ENCODE measurements at regions not wholly inside any gene's neighbourhood (a gene's known extent, or its start where the extent isn't known, plus 50 kb on each side); places are given as distances from the start of the nearest gene placed in this dataset.
"Not testable (repeated sequence)": the region's sequence is repeated elsewhere in the genome, so short reads cannot be mapped to it uniquely, and the experiment has no call there.

DNA sequence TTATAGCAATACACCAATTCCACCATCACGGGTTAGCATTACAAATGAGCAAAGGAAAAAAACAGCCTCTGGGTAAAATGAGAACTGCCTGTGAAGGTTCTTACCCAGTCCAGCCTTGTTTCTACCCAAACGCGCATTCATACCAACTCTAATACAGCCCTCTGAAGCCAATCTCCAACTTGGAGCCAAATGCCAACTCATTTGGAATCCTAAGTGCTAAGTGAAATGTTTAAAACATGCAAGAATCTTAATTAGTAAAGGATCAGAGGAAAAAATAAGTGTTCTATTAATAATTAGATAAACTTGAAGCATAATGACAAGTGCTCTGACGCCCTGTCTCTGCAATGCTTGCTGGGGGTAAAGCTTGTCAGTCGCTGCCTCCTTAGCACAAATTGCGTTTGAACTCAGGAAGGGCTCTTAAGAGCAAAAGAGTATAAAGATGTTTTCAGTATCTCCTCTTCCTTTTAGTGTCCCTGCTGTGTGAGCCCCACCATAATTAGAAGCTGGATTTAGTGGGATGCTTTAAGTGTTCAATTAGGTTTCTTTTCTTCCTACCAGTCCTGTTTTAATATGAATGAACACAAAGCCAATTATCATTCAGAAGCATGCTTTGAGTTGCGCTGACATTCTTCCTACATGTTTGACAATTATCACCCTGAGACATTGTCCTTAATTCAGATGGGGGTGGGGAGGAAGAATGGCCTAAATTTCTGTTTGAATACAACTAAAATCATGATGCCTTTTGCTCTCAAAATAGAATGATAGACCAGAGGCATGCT lies 537.6 kb downstream of the DTWD2 start:
- no peak for DNase-seq
- Mint-ChIP-seq H3K9me3 (no peaks in the 10 kb centered on the region), H3K27me3 (no peaks in the 10 kb centered on the region), H3K4me3 (no peak overlapping the region), H3K36me3 (ENCODE audit: low read depth) (no peaks in the 10 kb centered on the region), H3K27ac (no peak overlapping the region), H3K4me1 (no peaks in the 10 kb centered on the region)
- POLR2A ChIA-PET, result no interaction called here
- CTCF ChIA-PET, result no interaction called here

- no peak overlapping the region for H3K27ac Mint-ChIP-seq
- DNase-seq, result no peak
- no peaks in the 10 kb centered on the region for H3K9me3 Mint-ChIP-seq
- no peaks in the 10 kb centered on the region for H3K36me3 Mint-ChIP-seq (ENCODE audit: low read depth)
- H3K4me3 Mint-ChIP-seq, result no peak overlapping the region
- H3K27me3 Mint-ChIP-seq, result no peaks in the 10 kb centered on the region
- H3K4me1 Mint-ChIP-seq, result no peaks in the 10 kb centered on the region
- POLR2A ChIA-PET, result no interaction called here
- CTCF ChIA-PET, result no interaction called here
Observed at GRCh38 chr5:118447350-118447749, 541.0 kb downstream of the DTWD2 start.

- H3K27ac Mint-ChIP-seq, result no peak overlapping the region
- DNase-seq, result no peak
- H3K36me3 Mint-ChIP-seq (ENCODE audit: low read depth), result no peaks in the 10 kb centered on the region
- H3K4me1 Mint-ChIP-seq, result no peaks in the 10 kb centered on the region
- ChIA-PET POLR2A (no interaction called here), CTCF (no interaction called here)
- H3K4me3 Mint-ChIP-seq, result no peak overlapping the region
- no peaks in the 10 kb centered on the region for H3K27me3 Mint-ChIP-seq
- no peaks in the 10 kb centered on the region for H3K9me3 Mint-ChIP-seq
Observed at GRCh38 chr5:118441956-118442355, 546.4 kb downstream of the DTWD2 start.

DNA sequence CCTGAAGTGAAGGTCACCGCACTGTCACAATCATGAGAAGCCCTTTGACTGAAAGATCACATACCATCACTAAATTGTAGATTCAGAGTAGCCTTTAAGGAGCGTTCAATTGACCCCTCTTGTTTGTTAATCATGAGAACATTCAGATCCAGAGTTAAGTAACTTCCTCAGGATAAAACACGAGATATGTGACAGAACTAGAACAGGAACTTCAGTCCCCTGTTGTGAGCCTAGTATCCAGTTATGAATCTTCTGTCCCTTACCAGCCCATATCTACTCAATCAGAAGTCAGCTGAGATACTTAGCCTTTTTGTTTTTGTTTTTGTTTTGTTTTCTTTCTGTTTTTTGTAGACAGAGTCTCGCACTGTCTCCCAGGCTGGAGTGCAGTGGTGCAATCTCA lies 547.3 kb downstream of the DTWD2 start:
- H3K4me3 Mint-ChIP-seq, result no peak overlapping the region
- no peaks in the 10 kb centered on the region for H3K4me1 Mint-ChIP-seq
- DNase-seq, result no peak
- no peaks in the 10 kb centered on the region for H3K27me3 Mint-ChIP-seq
- H3K9me3 Mint-ChIP-seq, result no peaks in the 10 kb centered on the region
- H3K36me3 Mint-ChIP-seq (ENCODE audit: low read depth), result no peaks in the 10 kb centered on the region
- H3K27ac Mint-ChIP-seq, result no peak overlapping the region
- POLR2A ChIA-PET, result no interaction called here
- CTCF ChIA-PET, result no interaction called here

GRCh38 chr5:118440496-118440895 lies 547.9 kb downstream of the DTWD2 start:
- Mint-ChIP-seq H3K27ac (no peak overlapping the region), H3K4me1 (no peaks in the 10 kb centered on the region), H3K36me3 (ENCODE audit: low read depth) (no peaks in the 10 kb centered on the region), H3K9me3 (no peaks in the 10 kb centered on the region), H3K4me3 (no peak overlapping the region), H3K27me3 (no peaks in the 10 kb centered on the region)
- POLR2A ChIA-PET, result no interaction called here
- CTCF ChIA-PET, result no interaction called here
- no peak for DNase-seq

- Mint-ChIP-seq H3K4me1 (no peaks in the 10 kb centered on the region), H3K27ac (no peak overlapping the region), H3K36me3 (ENCODE audit: low read depth) (no peaks in the 10 kb centered on the region), H3K9me3 (no peaks in the 10 kb centered on the region), H3K4me3 (no peak overlapping the region), H3K27me3 (no peaks in the 10 kb centered on the region)
- POLR2A ChIA-PET, result no interaction called here
- DNase-seq, result no peak
- CTCF ChIA-PET, result no interaction called here
Observed at GRCh38 chr5:118439831-118440230, 548.5 kb downstream of the DTWD2 start.

- H3K4me3 Mint-ChIP-seq, result no peak overlapping the region
- ChIA-PET CTCF (no interaction called here), POLR2A (no interaction called here)
- no peaks in the 10 kb centered on the region for H3K4me1 Mint-ChIP-seq
- H3K9me3 Mint-ChIP-seq, result no peaks in the 10 kb centered on the region
- H3K27ac Mint-ChIP-seq, result no peak overlapping the region
- H3K27me3 Mint-ChIP-seq, result no peaks in the 10 kb centered on the region
- no peaks in the 10 kb centered on the region for H3K36me3 Mint-ChIP-seq (ENCODE audit: low read depth)
- DNase-seq, result no peak
Observed at GRCh38 chr5:118435131-118435530, 553.2 kb downstream of the DTWD2 start.

GRCh38 chr5:118434522-118434921 lies 553.8 kb downstream of the DTWD2 start:
- H3K4me1 Mint-ChIP-seq, result no peaks in the 10 kb centered on the region
- no peaks in the 10 kb centered on the region for H3K27me3 Mint-ChIP-seq
- no peak for DNase-seq
- POLR2A ChIA-PET, result no interaction called here
- H3K4me3 Mint-ChIP-seq, result no peak overlapping the region
- no peak overlapping the region for H3K27ac Mint-ChIP-seq
- no peaks in the 10 kb centered on the region for H3K36me3 Mint-ChIP-seq (ENCODE audit: low read depth)
- CTCF ChIA-PET, result no interaction called here
- H3K9me3 Mint-ChIP-seq, result no peaks in the 10 kb centered on the region

GRCh38 chr5:118430076-118430475 lies 558.3 kb downstream of the DTWD2 start:
- Mint-ChIP-seq H3K9me3 (no peaks in the 10 kb centered on the region), H3K27me3 (no peaks in the 10 kb centered on the region), H3K36me3 (ENCODE audit: low read depth) (no peaks in the 10 kb centered on the region), H3K4me3 (no peak overlapping the region), H3K27ac (no peak overlapping the region), H3K4me1 (no peaks in the 10 kb centered on the region)
- no peak for DNase-seq
- POLR2A ChIA-PET, result no interaction called here
- CTCF ChIA-PET, result no interaction called here

- ChIA-PET CTCF (no interaction called here), POLR2A (no interaction called here)
- Mint-ChIP-seq H3K9me3 (peaks cover 9% of the 10 kb centered on the region), H3K4me1 (no peaks in the 10 kb centered on the region), H3K27ac (no peak overlapping the region), H3K36me3 (ENCODE audit: low read depth) (no peaks in the 10 kb centered on the region), H3K4me3 (no peak overlapping the region), H3K27me3 (no peaks in the 10 kb centered on the region)
- DNase-seq, result no peak
Observed at GRCh38 chr5:118407958-118408357, 580.4 kb downstream of the DTWD2 start.

DNA sequence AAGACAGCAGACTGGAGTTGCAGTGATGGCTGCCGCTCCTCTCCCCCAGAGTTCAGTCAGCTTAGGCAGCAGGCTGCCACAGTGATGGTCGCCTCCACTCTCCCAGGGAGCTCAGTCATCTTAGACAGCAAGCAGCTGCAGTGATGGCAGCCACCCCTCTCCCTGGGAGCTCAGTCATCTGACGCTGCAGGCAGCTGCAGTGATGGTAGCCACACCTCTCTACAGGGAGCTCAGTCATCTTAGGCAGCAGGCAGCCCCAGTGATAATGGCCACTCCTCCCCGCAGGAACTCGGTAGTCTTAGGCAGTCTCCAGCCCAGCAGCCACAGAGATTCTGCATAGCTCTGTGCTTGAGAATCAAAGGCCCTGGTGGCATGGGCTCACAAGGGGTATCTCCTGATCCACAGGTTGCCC lies 582.7 kb downstream of the DTWD2 start:
- Mint-ChIP-seq H3K27me3 (no peaks in the 10 kb centered on the region), H3K4me1 (no peaks in the 10 kb centered on the region), H3K9me3 (peaks cover 9% of the 10 kb centered on the region), H3K27ac (no peak overlapping the region), H3K36me3 (ENCODE audit: low read depth) (no peaks in the 10 kb centered on the region), H3K4me3 (no peak overlapping the region)
- no peak for DNase-seq
- CTCF ChIA-PET, result no interaction called here
- POLR2A ChIA-PET, result no interaction called here

- H3K36me3 Mint-ChIP-seq (ENCODE audit: low read depth), result no peaks in the 10 kb centered on the region
- no peaks in the 10 kb centered on the region for H3K27me3 Mint-ChIP-seq
- H3K4me1 Mint-ChIP-seq, result no peaks in the 10 kb centered on the region
- H3K9me3 Mint-ChIP-seq, result no peaks in the 10 kb centered on the region
- no peak for DNase-seq
- H3K27ac Mint-ChIP-seq, result no peak overlapping the region
- ChIA-PET POLR2A (no interaction called here), CTCF (no interaction called here)
- H3K4me3 Mint-ChIP-seq, result no peak overlapping the region
Observed at GRCh38 chr5:118397236-118397635, 591.1 kb downstream of the DTWD2 start.

DNA sequence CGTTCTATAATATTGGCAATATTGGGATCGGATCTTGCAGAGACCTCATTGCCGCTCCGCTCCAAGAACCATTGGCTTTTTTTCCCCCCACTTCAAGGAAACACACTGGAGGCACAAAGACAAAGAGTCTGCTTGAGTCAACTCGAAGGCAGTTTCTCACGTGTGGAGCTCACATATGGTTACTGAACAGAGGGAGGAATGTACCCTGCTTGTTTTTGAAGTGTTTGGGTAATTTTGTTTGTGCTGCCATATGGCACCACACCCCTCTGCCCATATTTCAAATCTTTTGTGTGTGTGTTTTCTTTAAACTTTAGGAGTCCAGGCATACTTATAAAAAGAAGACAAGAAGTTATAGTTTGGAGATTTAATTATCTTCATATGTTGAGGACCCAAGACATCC lies 595.9 kb downstream of the DTWD2 start:
- no peaks in the 10 kb centered on the region for H3K36me3 Mint-ChIP-seq (ENCODE audit: low read depth)
- H3K27ac Mint-ChIP-seq, result no peak overlapping the region
- no peaks in the 10 kb centered on the region for H3K4me1 Mint-ChIP-seq
- H3K27me3 Mint-ChIP-seq, result no peaks in the 10 kb centered on the region
- ChIA-PET CTCF (no interaction called here), POLR2A (no interaction called here)
- no peaks in the 10 kb centered on the region for H3K9me3 Mint-ChIP-seq
- DNase-seq, result no peak
- H3K4me3 Mint-ChIP-seq, result no peak overlapping the region

GRCh38 chr5:118382931-118383330 lies 605.4 kb downstream of the DTWD2 start:
- H3K27ac Mint-ChIP-seq; H3K27me3 Mint-ChIP-seq; H3K4me3 Mint-ChIP-seq; H3K36me3 Mint-ChIP-seq (ENCODE audit: low read depth); DNase-seq; POLR2A ChIA-PET; H3K4me1 Mint-ChIP-seq; H3K9me3 Mint-ChIP-seq; CTCF ChIA-PET: not testable (repeated sequence)

GRCh38 chr5:118379470-118379869 lies 608.9 kb downstream of the DTWD2 start:
- Mint-ChIP-seq H3K27me3 (no peaks in the 10 kb centered on the region), H3K4me3 (no peak overlapping the region), H3K9me3 (peaks cover 4% of the 10 kb centered on the region), H3K36me3 (ENCODE audit: low read depth) (no peaks in the 10 kb centered on the region), H3K4me1 (no peaks in the 10 kb centered on the region), H3K27ac (no peak overlapping the region)
- DNase-seq, result no peak
- ChIA-PET CTCF (no interaction called here), POLR2A (no interaction called here)
